NOMO-1 treated with DMSO at 0.1 percent for 48 hours (cell line): ENCODE measurements at regions not wholly inside any gene's neighbourhood (a gene's known extent, or its start where the extent isn't known, plus 50 kb on each side); places are given as distances from the start of the nearest gene placed in this dataset.

ENCODE experiments used
- DNase-seq: peaks from one replicate; lab custom pipeline; 2025; ENCODE audit not compliant: unreplicated experiment; lab: John Stamatoyannopoulos, UW

- DNase-seq: no peak
Observed at GRCh38 chr21:43318841-43319781, 107.8 kb downstream of the SIK1 start.

GRCh38 chr21:43318368-43318767, 108.6 kb downstream of the SIK1 start:
- no peak for DNase-seq

DNA sequence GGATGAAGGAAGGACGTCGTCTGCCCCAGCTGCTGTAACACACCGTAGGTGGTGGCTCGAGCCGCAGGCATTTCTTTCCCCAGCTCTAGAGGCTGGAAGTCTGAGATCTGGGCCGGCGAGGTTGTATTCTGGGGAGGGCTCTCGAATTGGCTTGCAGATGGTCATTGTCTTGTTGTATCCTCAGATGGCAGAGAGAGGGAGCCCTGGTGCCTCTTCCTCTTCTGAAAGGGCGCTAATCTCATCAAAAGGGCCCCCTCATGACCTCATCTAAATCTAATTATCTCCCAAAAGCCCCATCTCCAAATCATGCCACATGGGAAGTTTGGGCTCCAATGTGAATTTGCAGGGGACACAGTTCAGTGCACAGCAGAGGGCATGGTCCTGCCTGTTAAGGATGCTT, 109.0 kb downstream of the SIK1 start:
- DNase-seq: no peak

DNA sequence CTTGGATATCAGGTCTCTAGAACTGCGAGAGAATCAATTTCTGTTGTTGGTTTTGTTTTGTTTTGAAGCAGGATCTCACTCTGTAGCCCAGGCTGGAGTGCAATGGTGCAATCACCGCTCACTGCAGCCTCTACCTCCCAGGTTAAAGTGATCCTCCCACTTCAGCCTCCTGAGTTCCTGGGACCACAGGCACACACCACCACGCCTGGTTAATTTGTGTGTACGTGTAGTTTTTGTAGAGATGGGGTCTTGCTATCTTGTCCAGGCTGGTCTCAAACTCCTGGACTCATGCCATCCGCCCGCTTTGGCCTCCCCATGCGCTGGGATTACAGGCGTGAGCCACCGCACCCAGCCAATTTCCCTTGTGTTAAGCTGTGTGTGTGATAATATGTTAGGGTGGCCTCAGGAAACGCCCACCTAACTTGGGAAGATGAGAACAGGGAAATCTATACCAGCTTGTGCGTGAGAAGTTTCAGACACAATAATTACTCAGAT, 109.6 kb downstream of the SIK1 start:
- DNase-seq: no peak

GRCh38 chr21:43316156-43316845, 110.6 kb downstream of the SIK1 start:
- no peak for DNase-seq

DNA sequence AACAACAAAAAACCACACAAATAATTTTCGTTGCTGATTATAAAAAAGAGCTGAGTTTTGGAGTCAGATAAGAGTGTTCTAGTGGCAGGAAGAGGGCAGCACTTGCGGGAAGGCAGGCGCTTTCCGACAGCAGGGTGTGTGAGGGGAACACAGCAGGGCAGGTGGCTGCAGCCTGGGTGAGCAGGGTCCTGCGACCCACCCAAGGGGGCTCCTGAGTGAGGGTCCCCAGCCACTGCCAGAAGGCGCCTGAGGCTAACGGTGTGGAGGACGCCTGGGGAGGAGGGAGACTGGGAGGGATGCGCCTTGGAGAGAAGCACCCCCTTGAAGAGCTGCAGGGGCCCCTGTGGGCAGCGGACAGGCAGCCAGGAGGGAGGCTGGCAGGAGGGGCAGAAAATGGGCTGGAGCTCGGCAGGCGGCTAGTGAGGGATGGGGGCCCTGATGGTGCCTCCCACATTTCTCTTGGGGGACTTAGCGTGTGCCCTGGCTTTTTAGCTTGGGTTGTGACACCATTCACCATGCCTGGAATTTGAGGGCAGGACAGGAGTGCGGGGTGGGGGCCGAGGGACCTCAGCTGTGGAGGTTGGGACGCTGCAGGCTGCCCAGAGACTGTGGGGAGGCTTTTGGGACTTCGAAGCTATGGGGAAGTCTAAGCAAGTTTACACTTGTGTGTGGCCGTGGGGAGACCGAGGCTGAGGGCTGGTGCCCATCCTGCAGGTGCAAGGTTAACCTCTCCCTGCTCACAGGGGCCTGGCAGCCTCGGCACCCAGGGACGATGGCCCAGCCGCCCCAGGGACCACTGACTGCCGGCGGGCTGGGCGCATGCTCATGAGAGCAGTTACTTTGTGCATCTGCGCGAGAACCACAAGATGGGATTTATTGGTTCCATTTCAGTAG, 111.4 kb downstream of the SIK1 start:
- DNase-seq: no peak

- DNase-seq: no peak
Observed at GRCh38 chr21:43313939-43314405, 113.0 kb downstream of the SIK1 start.

GRCh38 chr21:43313221-43313938, 113.6 kb downstream of the SIK1 start:
- no peak for DNase-seq

DNA sequence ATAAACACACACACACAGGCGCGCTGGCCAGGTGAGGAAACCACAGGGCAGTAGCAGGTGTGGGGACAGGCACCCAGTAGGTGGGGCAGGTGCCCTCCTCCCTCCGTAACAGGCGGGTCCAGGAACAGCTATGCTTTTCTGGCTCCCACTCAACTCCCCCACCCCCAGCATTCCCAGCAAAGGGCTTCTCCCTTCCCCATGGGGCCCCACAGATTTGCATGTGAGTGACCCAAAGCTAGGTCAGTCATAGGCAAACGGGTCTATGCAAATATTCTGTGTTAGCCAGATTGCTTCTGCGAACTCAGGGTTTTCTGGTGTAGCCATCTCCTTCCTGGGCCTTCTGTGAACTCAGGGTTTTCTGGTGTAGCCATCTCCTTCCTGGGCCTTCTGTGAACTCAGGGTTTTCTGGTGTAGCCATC, 114.2 kb downstream of the SIK1 start:
- DNase-seq: no peak

- DNase-seq: no peak
Observed at GRCh38 chr21:43312011-43312410, 114.9 kb downstream of the SIK1 start.

DNA sequence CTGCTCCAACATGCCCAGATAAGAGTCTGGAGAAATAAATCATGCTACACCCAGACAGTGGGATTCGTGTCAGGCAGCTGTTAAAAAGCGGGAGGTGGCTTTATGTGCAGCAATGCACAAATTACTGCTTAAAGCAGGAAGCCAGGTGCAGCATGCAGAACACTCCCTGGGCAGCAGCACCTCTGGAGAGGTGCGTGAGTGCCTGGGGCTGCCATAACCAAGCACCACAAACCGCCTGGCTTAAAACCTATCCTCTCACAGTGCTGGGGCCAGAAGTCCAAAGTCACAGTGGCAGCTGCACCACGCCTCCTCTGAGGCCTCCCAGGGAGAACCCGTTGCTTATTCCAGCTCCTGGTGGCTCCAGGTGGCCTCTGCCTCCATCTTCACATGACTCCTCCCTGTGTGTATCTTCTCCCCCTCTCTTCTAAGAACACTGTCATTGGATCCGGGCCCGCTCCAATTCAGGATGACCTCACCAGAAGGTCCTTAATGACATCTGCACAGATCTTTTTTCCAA, 115.6 kb downstream of the SIK1 start:
- no peak for DNase-seq

GRCh38 chr21:43308815-43309283, 118.1 kb downstream of the SIK1 start:
- no peak for DNase-seq

- DNase-seq: no peak
Observed at GRCh38 chr21:43308101-43308814, 118.7 kb downstream of the SIK1 start.

DNA sequence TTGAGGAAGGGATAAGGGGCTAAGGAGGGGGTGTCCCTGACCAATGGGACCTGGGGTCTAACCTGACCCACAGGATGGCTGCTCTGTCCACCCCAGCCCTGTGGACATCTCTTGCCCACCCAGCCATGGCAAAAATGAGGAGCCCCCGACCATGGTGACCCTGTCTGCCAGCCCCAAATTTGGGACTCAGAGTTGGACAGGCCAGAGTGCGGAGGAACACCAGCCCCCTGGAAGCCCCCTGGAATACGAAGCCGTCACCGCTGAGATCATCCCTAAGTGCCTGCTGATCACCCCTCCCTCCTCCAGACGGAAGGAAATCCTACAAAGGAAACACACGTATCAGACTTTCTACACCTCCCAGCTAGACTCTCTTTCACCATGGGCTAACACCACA, 119.3 kb downstream of the SIK1 start:
- DNase-seq: no peak

GRCh38 chr21:43306911-43307676, 119.8 kb downstream of the SIK1 start:
- no peak for DNase-seq

DNA sequence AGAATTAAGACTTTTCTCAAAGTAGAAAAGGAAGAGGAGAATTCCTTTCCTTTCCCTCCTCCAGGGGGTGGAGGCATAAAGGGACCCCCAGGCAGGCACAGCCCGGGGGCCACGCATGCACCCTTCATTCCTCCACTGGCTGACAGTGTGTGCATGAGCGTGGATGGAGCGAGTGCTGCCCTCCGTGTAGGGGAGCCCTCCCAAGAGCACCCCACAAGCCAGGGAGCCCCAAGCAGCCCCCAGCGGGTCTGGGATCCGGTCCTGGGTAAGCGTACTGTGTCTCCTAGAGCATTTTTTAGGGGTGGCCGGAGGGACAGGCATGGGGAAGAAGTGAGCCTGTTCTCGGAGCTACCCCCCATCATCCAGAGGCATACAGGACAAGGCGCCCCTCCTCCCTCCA, 120.5 kb downstream of the SIK1 start:
- no peak for DNase-seq

DNA sequence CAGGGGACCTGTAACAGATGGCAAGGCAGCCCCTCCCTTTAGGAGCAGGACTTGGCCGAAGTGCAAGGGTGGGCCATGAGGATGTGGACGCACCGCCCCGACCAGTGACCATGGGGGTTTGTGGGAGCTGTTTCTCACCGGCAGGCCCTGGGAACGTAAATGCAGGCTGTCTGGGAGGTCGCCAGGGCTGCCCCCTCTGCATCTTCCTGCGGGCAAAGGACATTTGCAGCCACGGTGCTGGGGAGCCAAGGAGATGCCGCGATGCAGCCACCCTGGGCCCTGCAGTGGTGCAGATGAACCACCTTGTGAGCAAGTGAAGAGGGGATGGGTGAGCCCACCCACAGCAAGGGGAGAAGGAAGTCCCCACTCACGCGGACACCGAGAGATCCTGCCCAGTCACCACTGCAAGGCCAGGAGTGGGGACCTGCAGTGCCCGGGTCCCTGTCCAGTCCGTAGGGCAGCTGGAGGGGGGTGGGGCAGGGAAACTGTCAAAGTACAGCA, 121.1 kb downstream of the SIK1 start:
- DNase-seq: no peak

DNA sequence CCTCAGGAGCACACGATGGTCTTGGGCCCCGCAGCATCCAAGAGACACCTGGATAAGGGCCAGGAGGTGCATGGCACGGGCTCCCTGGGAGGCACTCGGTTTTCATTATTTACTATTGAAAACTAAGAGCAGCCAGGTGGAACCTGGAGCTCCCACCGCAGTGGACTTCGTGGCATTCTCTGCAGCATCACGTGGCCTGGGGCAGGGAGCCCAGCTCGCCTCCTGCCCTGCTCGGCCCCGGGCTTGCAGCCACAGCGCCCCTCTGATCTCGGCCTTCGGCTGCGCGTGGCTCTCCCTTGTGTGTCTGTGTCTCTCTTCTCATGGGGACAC, 121.6 kb downstream of the SIK1 start:
- no peak for DNase-seq
